Endodermal cell (in vitro differentiated cells): ENCODE measurements at regions not wholly inside any gene's neighbourhood (a gene's known extent, or its start where the extent isn't known, plus 50 kb on each side); places are given as distances from the start of the nearest gene placed in this dataset.

ENCODE experiments used
- DNase-seq: peaks from one replicate; pipeline ENCODE4 v3.0.0-alpha.2; 2017
- H3K27ac ChIP-seq: 2 replicates; pipeline ENCODE4 v1.5.1; 2013; ENCODE audit warnings: mild to moderate bottlenecking, low read depth, low read length, moderate library complexity
- H3K27me3 ChIP-seq: 2 replicates; pipeline ENCODE4 v1.6.1; 2013; ENCODE audit warnings: mild to moderate bottlenecking, low read length, moderate library complexity; ENCODE audit not compliant: insufficient read depth, control insufficient read depth, poor library complexity, severe bottlenecking
- H3K36me3 ChIP-seq: 2 replicates; pipeline ENCODE4 v1.7.0; 2013; ENCODE audit warnings: mild to moderate bottlenecking, low read length, moderate library complexity; ENCODE audit not compliant: control insufficient read depth, insufficient read depth
- H3K4me1 ChIP-seq: one replicate; pipeline ENCODE4 v1.7.0; 2013; ENCODE audit warnings: low read length; ENCODE audit not compliant: control insufficient read depth, insufficient read depth
- H3K4me3 ChIP-seq: 2 replicates; pipeline ENCODE4 v1.5.1; 2013; ENCODE audit warnings: mild to moderate bottlenecking, low read length, moderate library complexity
- H3K9ac ChIP-seq: 2 replicates; pipeline ENCODE4 v1.6.1; 2013; ENCODE audit warnings: mild to moderate bottlenecking, low read length, moderate library complexity; ENCODE audit not compliant: poor library complexity, severe bottlenecking; ENCODE audit errors: extremely low read depth
- H3K9me3 ChIP-seq: 2 replicates; pipeline ENCODE4 v1.6.1; 2013; ENCODE audit warnings: mild to moderate bottlenecking, low read length, moderate library complexity; ENCODE audit not compliant: control insufficient read depth
- H3K27ac Mint-ChIP-seq: 2 replicates; pipeline ENCODE4 v1.8.0; 2020; ENCODE audit warnings: mixed read lengths
- H3K27me3 Mint-ChIP-seq: 2 replicates; pipeline ENCODE4 v1.8.0; 2021; ENCODE audit warnings: mild to moderate bottlenecking, mixed read lengths; ENCODE audit not compliant: insufficient read depth
- H3K36me3 Mint-ChIP-seq: 2 replicates; pipeline ENCODE4 v1.8.0; 2020; ENCODE audit warnings: low read depth, mixed read lengths
- H3K4me1 Mint-ChIP-seq: 2 replicates; pipeline ENCODE4 v1.8.0; 2020; ENCODE audit warnings: mixed read lengths
- H3K4me3 Mint-ChIP-seq: 2 replicates; pipeline ENCODE4 v1.8.0; 2020; ENCODE audit warnings: mild to moderate bottlenecking, moderate library complexity, mixed read lengths
- H3K9me3 Mint-ChIP-seq: 2 replicates; pipeline ENCODE4 v1.8.0; 2020; ENCODE audit warnings: mild to moderate bottlenecking, mixed read lengths
- CTCF ChIP-seq: fragments of 200-600 bp; sonication (generic); conservative IDR thresholded peaks from 2 replicates; pipeline ENCODE4 v1.5.0; 2021; ENCODE audit warnings: antibody characterized with exemption, mild to moderate bottlenecking
- WGBS, 2 experiments: methylation state at CpG; one replicate each; pipeline versions ENCODE4 v1.1.5 to v1.1.7; 2013; ENCODE audit warnings: missing lambda C conversion rate in 2 of 2, mixed read lengths in 1 of 2; ENCODE audit not compliant: insufficient coverage in 1 of 2, insufficient read length in 1 of 2; 5-methylcytosine and 5-hydroxymethylcytosine counted together

- no peaks in the 10 kb centered on the region for H3K36me3 Mint-ChIP-seq
Observed at GRCh38 chr13:50464349-50465251, 378.9 kb downstream of the DLEU7 start.

GRCh38 chr13:50466456-50466855 is 377.0 kb downstream of the DLEU7 start:
- no peak overlapping the region for H3K4me3 Mint-ChIP-seq
- H3K27ac Mint-ChIP-seq = no peak overlapping the region
- peaks cover 3% of the 10 kb centered on the region for H3K4me1 Mint-ChIP-seq
- Histone ChIP-seq H3K36me3 (no peaks in the 10 kb centered on the region), H3K27ac (no peak overlapping the region), H3K4me1 (no peaks in the 10 kb centered on the region), H3K9ac (no peak overlapping the region), H3K27me3 (no peaks in the 10 kb centered on the region), H3K4me3 (no peak overlapping the region), H3K9me3 (no peaks in the 10 kb centered on the region)
- WGBS, 2 experiments = 94 to 100% methylated on average over 2 to 6 of the region's 6 CpGs
- TF ChIP-seq CTCF = no peak
- no peaks in the 10 kb centered on the region for H3K27me3 Mint-ChIP-seq
- no peaks in the 10 kb centered on the region for H3K36me3 Mint-ChIP-seq
- no peak for DNase-seq
- H3K9me3 Mint-ChIP-seq = no peaks in the 10 kb centered on the region

More at GRCh38 chr13:50464349-50465251, 378.9 kb downstream of the DLEU7 start:
- H3K36me3 ChIP-seq = no peaks in the 10 kb centered on the region
- peaks cover 5% of the 10 kb centered on the region for H3K4me1 Mint-ChIP-seq
- no peak for TF ChIP-seq CTCF
- H3K27ac ChIP-seq = no peak overlapping the region
- no peaks in the 10 kb centered on the region for H3K4me1 ChIP-seq
- H3K27ac Mint-ChIP-seq = no peak overlapping the region
- H3K9ac ChIP-seq = no peak overlapping the region
- DNase-seq = no peak
- no peak overlapping the region for H3K4me3 ChIP-seq
- 91% methylated on average over 6 to 10 of the region's 10 CpGs for WGBS, 2 experiments
- H3K9me3 Mint-ChIP-seq = no peaks in the 10 kb centered on the region
- H3K9me3 ChIP-seq = no peaks in the 10 kb centered on the region
- H3K27me3 Mint-ChIP-seq = no peaks in the 10 kb centered on the region
- no peak overlapping the region for H3K4me3 Mint-ChIP-seq
- no peaks in the 10 kb centered on the region for H3K27me3 ChIP-seq

- Histone ChIP-seq H3K4me3 (no peak overlapping the region), H3K27ac (peak overlapping the region; percentile 29), H3K9me3 (no peaks in the 10 kb centered on the region), H3K9ac (no peak overlapping the region), H3K36me3 (no peaks in the 10 kb centered on the region), H3K4me1 (no peaks in the 10 kb centered on the region), H3K27me3 (no peaks in the 10 kb centered on the region)
- Mint-ChIP-seq H3K36me3 (no peaks in the 10 kb centered on the region), H3K4me1 (peaks cover 3% of the 10 kb centered on the region), H3K27ac (no peak overlapping the region), H3K27me3 (no peaks in the 10 kb centered on the region), H3K9me3 (no peaks in the 10 kb centered on the region), H3K4me3 (no peak overlapping the region)
- no peak for TF ChIP-seq CTCF
- no peak for DNase-seq
- 92 to 94% methylated on average over 11 of the region's 11 CpGs for WGBS, 2 experiments
Observed at GRCh38 chr13:50467156-50468110, 376.1 kb downstream of the DLEU7 start.
